CD4-positive, alpha-beta T cell (primary cell): ENCODE measurements at regions not wholly inside any gene's neighbourhood (a gene's known extent, or its start where the extent isn't known, plus 50 kb on each side); places are given as distances from the start of the nearest gene placed in this dataset.

Source experiments
- ATAC-seq: fragments of 200-7000 bp; cut with Tn5 transposase; one replicate; pipeline ENCODE4 v1.10.0; 2022; ENCODE audit warnings: mild to moderate bottlenecking; ENCODE audit not compliant: poor library complexity
- CTCF ChIA-PET: fragments of 350-600 bp; sonication (Branson Sonifier 250); formaldehyde crosslinking; loops from one replicate; lab custom pipeline; 2021; ENCODE audit warnings: antibody characterized with exemption, inconsistent platforms; lab: Charles Lee
- POLR2A ChIA-PET: fragments of 350-600 bp; sonication (Branson Sonifier 250); formaldehyde crosslinking; loops from one replicate; lab custom pipeline; 2021; ENCODE audit warnings: antibody characterized with exemption, inconsistent platforms; lab: Charles Lee
- DNase-seq, 14 experiments: peaks; one replicate each; pipeline ENCODE4 v3.0.0-alpha.2; 2013 to 2020; ENCODE audit warnings: mixed read lengths in 2 of 14
- H3K27ac ChIP-seq, 2 donors: one replicate each; pipeline versions ENCODE4 v1.5.1 to v1.7.0; 2013; ENCODE audit warnings: low read length in 2 of 2, low read depth in 1 of 2, mild to moderate bottlenecking in 1 of 2
- H3K27me3 ChIP-seq, 2 experiments: 1 replicate in 1 of 2; 2 replicates in 1 of 2; pipeline versions ENCODE4 v1.6.1 to v1.7.0; 2013; ENCODE audit warnings: low read length in 2 of 2, control low read depth in 1 of 2, mild to moderate bottlenecking in 1 of 2, moderate library complexity in 1 of 2; ENCODE audit not compliant: insufficient read depth in 2 of 2, control insufficient read depth in 1 of 2
- H3K36me3 ChIP-seq: one replicate; pipeline ENCODE4 v1.6.1; 2013; ENCODE audit warnings: low read length, control low read depth; ENCODE audit not compliant: insufficient read depth
- H3K4me1 ChIP-seq: one replicate; pipeline ENCODE4 v1.6.1; 2013; ENCODE audit warnings: low read length, control low read depth; ENCODE audit not compliant: insufficient read depth
- H3K4me3 ChIP-seq: one replicate; pipeline ENCODE4 v1.5.1; 2013; ENCODE audit warnings: mild to moderate bottlenecking, low read length, moderate library complexity
- H3K9me3 ChIP-seq, 2 experiments: 1 replicate in 1 of 2; 2 replicates in 1 of 2; pipeline versions ENCODE4 v1.6.1 to v1.7.0; 2013; ENCODE audit warnings: low read length in 2 of 2, mild to moderate bottlenecking in 2 of 2, control low read depth in 1 of 2, moderate library complexity in 1 of 2; ENCODE audit not compliant: control insufficient read depth in 1 of 2, insufficient read depth in 1 of 2
- H3K27ac Mint-ChIP-seq: one replicate; pipeline ENCODE4 v1.8.0; 2020; ENCODE audit warnings: mixed read lengths
- H3K27me3 Mint-ChIP-seq: one replicate; pipeline ENCODE4 v1.8.0; 2021; ENCODE audit warnings: mixed read lengths
- H3K36me3 Mint-ChIP-seq: one replicate; pipeline ENCODE4 v1.8.0; 2021; ENCODE audit warnings: low read depth, mixed read lengths
- H3K4me1 Mint-ChIP-seq: one replicate; pipeline ENCODE4 v1.8.0; 2021; ENCODE audit warnings: low read depth, mixed read lengths
- H3K4me3 Mint-ChIP-seq: one replicate; pipeline ENCODE4 v1.8.0; 2020; ENCODE audit warnings: mild to moderate bottlenecking, mixed read lengths
- H3K9me3 Mint-ChIP-seq: one replicate; pipeline ENCODE4 v1.8.0; 2020; ENCODE audit warnings: mixed read lengths
- intact Hi-C, 2 experiments: fragments of 100-400 bp; cut with DNase I in 1 of 2; cut with micrococcal nuclease in 1 of 2; formaldehyde crosslinking; loops; one replicate each; pipeline versions ENCODE4 v1.15.1 to v1.9.0; 2023 to 2025; cut with DNase I, micrococcal nuclease
- TF ChIP-seq, protein P1 (sequence below): fragments of 200-600 bp; IDR thresholded peaks from one replicate; pipeline ENCODE4 v1.8.0; 2022; ENCODE audit warnings: antibody characterized with exemption, mild to moderate bottlenecking

DNA sequence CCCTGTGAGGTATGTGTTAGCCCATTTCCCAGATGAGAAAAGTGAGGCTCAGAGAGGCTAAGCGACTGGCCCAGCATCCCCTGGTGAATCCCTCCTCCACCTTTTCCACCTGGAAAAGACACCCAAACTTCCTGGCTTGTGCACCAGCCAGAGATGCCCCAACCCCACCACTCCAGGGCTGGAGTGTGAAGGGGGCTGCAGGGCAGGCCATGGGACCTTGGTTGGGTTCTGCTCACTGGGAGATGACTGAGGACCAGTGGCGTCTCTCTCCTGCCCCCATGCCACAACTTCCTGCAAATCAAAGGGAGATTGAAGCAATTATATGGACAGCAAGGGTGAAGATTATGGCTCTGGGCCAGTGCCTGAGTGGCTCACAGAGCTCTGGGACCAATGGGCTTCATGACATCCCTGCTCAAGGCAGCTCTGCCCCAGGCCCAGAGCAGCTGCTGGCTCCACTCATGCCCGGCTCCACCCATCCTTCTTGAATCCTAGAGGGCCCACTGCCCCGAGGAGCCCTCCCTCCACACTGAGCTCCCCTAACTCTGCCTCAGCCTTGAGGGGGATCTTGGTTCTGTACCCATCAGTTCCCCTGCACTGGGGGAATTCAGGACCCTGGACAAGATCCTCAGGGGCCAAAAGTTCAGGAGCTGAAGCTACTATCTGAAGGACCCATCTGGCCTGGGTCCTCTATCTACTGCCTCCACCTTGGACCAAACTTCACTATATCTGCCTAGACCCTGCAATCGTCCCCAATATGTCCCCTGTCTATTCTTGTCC lies 416.9 kb downstream of the PTPRU start:
- H3K36me3 ChIP-seq = no peaks in the 10 kb centered on the region
- no peaks in the 10 kb centered on the region for H3K4me1 ChIP-seq
- TF ChIP-seq, protein P1, sequence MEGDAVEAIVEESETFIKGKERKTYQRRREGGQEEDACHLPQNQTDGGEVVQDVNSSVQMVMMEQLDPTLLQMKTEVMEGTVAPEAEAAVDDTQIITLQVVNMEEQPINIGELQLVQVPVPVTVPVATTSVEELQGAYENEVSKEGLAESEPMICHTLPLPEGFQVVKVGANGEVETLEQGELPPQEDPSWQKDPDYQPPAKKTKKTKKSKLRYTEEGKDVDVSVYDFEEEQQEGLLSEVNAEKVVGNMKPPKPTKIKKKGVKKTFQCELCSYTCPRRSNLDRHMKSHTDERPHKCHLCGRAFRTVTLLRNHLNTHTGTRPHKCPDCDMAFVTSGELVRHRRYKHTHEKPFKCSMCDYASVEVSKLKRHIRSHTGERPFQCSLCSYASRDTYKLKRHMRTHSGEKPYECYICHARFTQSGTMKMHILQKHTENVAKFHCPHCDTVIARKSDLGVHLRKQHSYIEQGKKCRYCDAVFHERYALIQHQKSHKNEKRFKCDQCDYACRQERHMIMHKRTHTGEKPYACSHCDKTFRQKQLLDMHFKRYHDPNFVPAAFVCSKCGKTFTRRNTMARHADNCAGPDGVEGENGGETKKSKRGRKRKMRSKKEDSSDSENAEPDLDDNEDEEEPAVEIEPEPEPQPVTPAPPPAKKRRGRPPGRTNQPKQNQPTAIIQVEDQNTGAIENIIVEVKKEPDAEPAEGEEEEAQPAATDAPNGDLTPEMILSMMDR = no peak
- intact Hi-C loops = no loop called here
- no peaks in the 10 kb centered on the region for H3K4me1 Mint-ChIP-seq
- H3K27me3 ChIP-seq = peaks cover 4 to 8% of the 10 kb centered on the region in 2 experiments
- ATAC-seq = no peak
- peaks cover 1% of the 10 kb centered on the region for H3K9me3 Mint-ChIP-seq
- H3K9me3 ChIP-seq = peaks cover 0 to 7% of the 10 kb centered on the region in 2 experiments
- peaks cover 66% of the 10 kb centered on the region for H3K27me3 Mint-ChIP-seq
- ChIA-PET CTCF (no interaction called here), POLR2A (no interaction called here)
- no peak for DNase-seq
- H3K27ac ChIP-seq = no peak overlapping the region
- no peak overlapping the region for H3K4me3 ChIP-seq
- no peak overlapping the region for H3K27ac Mint-ChIP-seq
- no peak overlapping the region for H3K4me3 Mint-ChIP-seq
- H3K36me3 Mint-ChIP-seq = no peaks in the 10 kb centered on the region

DNA sequence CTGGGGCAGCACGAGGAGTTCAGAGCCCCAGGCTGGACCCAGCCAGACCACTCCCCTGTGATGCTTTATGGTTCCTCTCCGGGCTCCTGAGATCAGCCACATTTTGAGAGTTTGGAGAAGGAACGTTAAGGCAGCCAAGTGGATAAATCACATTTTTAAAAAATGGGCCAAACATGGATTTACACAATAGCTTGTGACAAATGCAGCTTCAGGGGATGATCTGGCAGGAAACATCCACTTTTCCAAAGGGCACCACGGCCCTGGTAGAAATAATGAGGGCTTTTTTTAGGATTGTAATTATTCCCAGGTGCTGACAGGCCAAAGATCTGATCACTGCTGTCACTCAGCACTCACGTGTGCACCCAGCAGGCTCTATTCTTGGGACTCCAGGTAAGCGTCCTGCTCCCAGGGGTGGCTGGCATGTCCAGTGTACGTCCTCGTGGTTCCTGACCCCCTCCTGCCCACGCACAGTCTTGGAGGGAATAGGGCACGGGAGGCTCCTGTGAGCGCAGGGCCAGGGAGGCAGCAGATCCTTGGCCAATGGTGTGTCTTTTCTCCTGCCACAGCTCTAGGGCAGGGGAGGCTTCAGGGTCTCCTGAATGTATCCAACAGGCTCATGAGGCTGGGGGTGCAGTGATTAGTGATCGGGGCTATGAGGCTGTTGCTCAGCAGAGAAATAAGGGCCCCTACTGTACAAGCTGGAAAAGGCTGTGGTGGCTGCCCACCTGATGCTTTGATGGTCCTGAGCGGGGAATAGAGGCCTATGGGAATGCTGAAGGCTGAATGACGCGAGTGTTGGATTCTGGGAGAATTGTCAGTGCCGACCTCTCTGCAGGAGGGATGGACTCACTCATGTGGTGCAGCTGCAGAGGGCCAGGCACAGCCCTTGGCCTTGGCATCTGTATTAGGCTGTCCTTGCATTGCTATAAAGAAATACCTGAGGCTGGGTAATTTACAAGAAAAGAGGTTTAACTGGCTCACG lies 415.7 kb downstream of the PTPRU start:
- Histone ChIP-seq H3K9me3 (peaks cover 0 to 4% of the 10 kb centered on the region in 2 experiments), H3K36me3 (no peaks in the 10 kb centered on the region), H3K27me3 (peaks cover 4 to 8% of the 10 kb centered on the region in 2 experiments), H3K4me3 (no peak overlapping the region), H3K4me1 (no peaks in the 10 kb centered on the region), H3K27ac (no peak overlapping the region)
- no peak for ATAC-seq
- intact Hi-C loops = no loop called here
- no peaks in the 10 kb centered on the region for H3K4me1 Mint-ChIP-seq
- POLR2A ChIA-PET = no interaction called here
- H3K9me3 Mint-ChIP-seq = no peaks in the 10 kb centered on the region
- peaks cover 70% of the 10 kb centered on the region for H3K27me3 Mint-ChIP-seq
- no peak for DNase-seq
- TF ChIP-seq, protein P1 = no peak
- H3K27ac Mint-ChIP-seq = no peak overlapping the region
- no peak overlapping the region for H3K4me3 Mint-ChIP-seq
- H3K36me3 Mint-ChIP-seq = no peaks in the 10 kb centered on the region
- CTCF ChIA-PET = no interaction called here

DNA sequence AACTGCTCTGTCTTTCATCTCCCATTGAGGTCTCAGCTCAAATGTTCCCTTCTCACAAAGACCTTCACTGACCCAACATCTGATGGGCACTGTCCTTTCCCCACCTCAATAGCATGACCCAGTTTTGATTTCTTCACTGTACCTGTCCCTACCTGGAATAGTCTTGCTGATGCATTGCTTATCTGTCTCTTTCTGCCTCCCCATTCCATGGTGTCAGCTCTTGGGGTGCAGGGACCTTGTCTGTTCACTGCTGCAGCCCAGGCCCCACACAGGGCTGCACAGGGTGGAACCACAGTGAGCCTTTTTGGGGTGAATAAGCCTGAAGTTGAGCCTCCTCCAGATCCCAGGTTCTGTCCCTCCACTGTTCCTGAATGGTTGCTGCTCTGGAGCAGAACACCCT lies 414.9 kb downstream of the PTPRU start:
- Mint-ChIP-seq H3K27ac (no peak overlapping the region), H3K9me3 (no peaks in the 10 kb centered on the region), H3K36me3 (no peaks in the 10 kb centered on the region), H3K27me3 (peaks cover 64% of the 10 kb centered on the region), H3K4me1 (no peaks in the 10 kb centered on the region), H3K4me3 (no peak overlapping the region)
- ATAC-seq (no peak), DNase-seq (no peak)
- Histone ChIP-seq H3K27ac (no peak overlapping the region), H3K9me3 (peaks cover 0 to 4% of the 10 kb centered on the region in 2 experiments), H3K27me3 (peaks cover 4% of the 10 kb centered on the region in 2 experiments), H3K4me1 (no peaks in the 10 kb centered on the region), H3K36me3 (no peaks in the 10 kb centered on the region), H3K4me3 (no peak overlapping the region)
- intact Hi-C loops = no loop called here
- TF ChIP-seq, protein P1 = no peak
- CTCF ChIA-PET = no interaction called here
- POLR2A ChIA-PET = no interaction called here
